K562 (cell line): ENCODE measurements at regions not wholly inside any gene's neighbourhood (a gene's known extent, or its start where the extent isn't known, plus 50 kb on each side); places are given as distances from the start of the nearest gene placed in this dataset.

ENCODE experiments used
- CREB1 ChIP-seq, 2 experiments: sonication (generic) in 1 of 2; formaldehyde crosslinking in 1 of 2; IDR thresholded peaks; 2 replicates each; pipeline versions ENCODE4 v1.6.1 to v1.8.0; 2012 to 2022; ENCODE audit warnings: inconsistent platforms in 1 of 2, mild to moderate bottlenecking in 1 of 2, missing genetic modification reagents in 1 of 2, moderate library complexity in 1 of 2
- FOXK1 ChIP-seq: sonication (generic); formaldehyde crosslinking; IDR thresholded peaks from 2 replicates; pipeline ENCODE4 v1.8.0; 2022; ENCODE audit warnings: missing genetic modification reagents, mild to moderate bottlenecking, borderline replicate concordance
- SMC3 ChIP-seq: conservative IDR thresholded peaks from 2 replicates; pipeline ENCODE4 v1.6.1; 2011; ENCODE audit warnings: low read depth, low read length, improper control_type of control experiment; ENCODE audit not compliant: insufficient read depth
- ZBTB17 ChIP-seq: fragments of 450-650 bp; formaldehyde crosslinking; IDR thresholded peaks from 2 replicates; pipeline ENCODE4 v1.4.0; 2020; ENCODE audit warnings: mild to moderate bottlenecking
- ZBTB7A ChIP-seq: IDR thresholded peaks from 2 replicates; pipeline ENCODE4 v1.6.1; 2011; ENCODE audit warnings: low read depth, mild to moderate bottlenecking, low read length, moderate library complexity, borderline replicate concordance; ENCODE audit not compliant: control insufficient read depth
- ZNF124 ChIP-seq: sonication (generic); formaldehyde crosslinking; IDR thresholded peaks from 2 replicates; pipeline ENCODE4 v1.8.1; 2022; ENCODE audit warnings: missing genetic modification reagents
- ZNF707 ChIP-seq: fragments of 250-450 bp; sonication (Bioruptor Pico); conservative IDR thresholded peaks from 2 replicates; pipeline ENCODE4 v1.8.0; 2022; ENCODE audit warnings: inconsistent platforms, mild to moderate bottlenecking, moderate library complexity
- ZSCAN29 ChIP-seq: fragments of 450-650 bp; IDR thresholded peaks from 2 replicates; pipeline ENCODE4 v1.6.1; 2017
- TF ChIP-seq, protein P1 (sequence below): sonication (generic); formaldehyde crosslinking; IDR thresholded peaks from 2 replicates; pipeline ENCODE4 v1.8.1; 2023; ENCODE audit warnings: mild to moderate bottlenecking, missing genetic modification reagents
- TF ChIP-seq, protein P2 (sequence below): sonication (generic); formaldehyde crosslinking; IDR thresholded peaks from 2 replicates; pipeline ENCODE4 v1.8.0; 2022; ENCODE audit warnings: mild to moderate bottlenecking, missing genetic modification reagents
- TF ChIP-seq, protein P3 (sequence below), 3 experiments: IDR thresholded peaks in 2 of 3; conservative IDR thresholded peaks in 1 of 3; 2 replicates each; pipeline ENCODE4 v1.5.1; 2011 to 2012; ENCODE audit warnings: low read length in 3 of 3, mild to moderate bottlenecking in 3 of 3, control low read depth in 2 of 3, improper control_type of control experiment in 1 of 3, inconsistent platforms in 1 of 3, low read depth in 1 of 3, mixed read lengths in 1 of 3, moderate library complexity in 1 of 3; ENCODE audit not compliant: insufficient read depth in 2 of 3
- TF ChIP-seq, protein P4 (sequence below): IDR thresholded peaks from 2 replicates; pipeline ENCODE4 v1.6.1; 2016; ENCODE audit warnings: missing genetic modification characterization, missing compliant biosample characterization
- TF ChIP-seq, protein P5 (sequence below): fragments of 200-600 bp; sonication (generic); IDR thresholded peaks from one replicate; pipeline ENCODE4 v1.6.1; 2012; ENCODE audit warnings: mild to moderate bottlenecking, low read depth, low read length, inconsistent platforms

GRCh38 chr2:176709149-176709951 is 440.1 kb downstream of the MTX2 start:
- TF ChIP-seq ZSCAN29 (no peak), SMC3 (no peak), ZBTB17 (CRISPR knock-in tag) (no peak), ZNF124 (CRISPR knock-in tag) (no peak), FOXK1 (CRISPR knock-in tag) (no peak), ZBTB7A (no peak), CREB1 (IDR thresholded peaks at IDR 0.05) (no peak), CREB1 (CRISPR knock-in tag; IDR thresholded peaks at IDR 0.05) (no peak), ZNF707 (CRISPR knock-in tag) (no peak)
- TF ChIP-seq, protein P1, sequence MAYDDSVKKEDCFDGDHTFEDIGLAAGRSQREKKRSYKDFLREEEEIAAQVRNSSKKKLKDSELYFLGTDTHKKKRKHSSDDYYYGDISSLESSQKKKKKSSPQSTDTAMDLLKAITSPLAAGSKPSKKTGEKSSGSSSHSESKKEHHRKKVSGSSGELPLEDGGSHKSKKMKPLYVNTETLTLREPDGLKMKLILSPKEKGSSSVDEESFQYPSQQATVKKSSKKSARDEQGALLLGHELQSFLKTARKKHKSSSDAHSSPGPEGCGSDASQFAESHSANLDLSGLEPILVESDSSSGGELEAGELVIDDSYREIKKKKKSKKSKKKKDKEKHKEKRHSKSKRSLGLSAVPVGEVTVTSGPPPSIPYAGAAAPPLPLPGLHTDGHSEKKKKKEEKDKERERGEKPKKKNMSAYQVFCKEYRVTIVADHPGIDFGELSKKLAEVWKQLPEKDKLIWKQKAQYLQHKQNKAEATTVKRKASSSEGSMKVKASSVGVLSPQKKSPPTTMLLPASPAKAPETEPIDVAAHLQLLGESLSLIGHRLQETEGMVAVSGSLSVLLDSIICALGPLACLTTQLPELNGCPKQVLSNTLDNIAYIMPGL (CRISPR knock-in tag) = no peak
- TF ChIP-seq, protein P2, sequence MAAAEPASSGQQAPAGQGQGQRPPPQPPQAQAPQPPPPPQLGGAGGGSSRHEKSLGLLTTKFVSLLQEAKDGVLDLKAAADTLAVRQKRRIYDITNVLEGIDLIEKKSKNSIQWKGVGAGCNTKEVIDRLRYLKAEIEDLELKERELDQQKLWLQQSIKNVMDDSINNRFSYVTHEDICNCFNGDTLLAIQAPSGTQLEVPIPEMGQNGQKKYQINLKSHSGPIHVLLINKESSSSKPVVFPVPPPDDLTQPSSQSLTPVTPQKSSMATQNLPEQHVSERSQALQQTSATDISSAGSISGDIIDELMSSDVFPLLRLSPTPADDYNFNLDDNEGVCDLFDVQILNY (CRISPR knock-in tag) = no peak
- TF ChIP-seq, protein P3, sequence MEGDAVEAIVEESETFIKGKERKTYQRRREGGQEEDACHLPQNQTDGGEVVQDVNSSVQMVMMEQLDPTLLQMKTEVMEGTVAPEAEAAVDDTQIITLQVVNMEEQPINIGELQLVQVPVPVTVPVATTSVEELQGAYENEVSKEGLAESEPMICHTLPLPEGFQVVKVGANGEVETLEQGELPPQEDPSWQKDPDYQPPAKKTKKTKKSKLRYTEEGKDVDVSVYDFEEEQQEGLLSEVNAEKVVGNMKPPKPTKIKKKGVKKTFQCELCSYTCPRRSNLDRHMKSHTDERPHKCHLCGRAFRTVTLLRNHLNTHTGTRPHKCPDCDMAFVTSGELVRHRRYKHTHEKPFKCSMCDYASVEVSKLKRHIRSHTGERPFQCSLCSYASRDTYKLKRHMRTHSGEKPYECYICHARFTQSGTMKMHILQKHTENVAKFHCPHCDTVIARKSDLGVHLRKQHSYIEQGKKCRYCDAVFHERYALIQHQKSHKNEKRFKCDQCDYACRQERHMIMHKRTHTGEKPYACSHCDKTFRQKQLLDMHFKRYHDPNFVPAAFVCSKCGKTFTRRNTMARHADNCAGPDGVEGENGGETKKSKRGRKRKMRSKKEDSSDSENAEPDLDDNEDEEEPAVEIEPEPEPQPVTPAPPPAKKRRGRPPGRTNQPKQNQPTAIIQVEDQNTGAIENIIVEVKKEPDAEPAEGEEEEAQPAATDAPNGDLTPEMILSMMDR (IDR thresholded peaks at IDR 0.05 in 2 of 3, conservative IDR thresholded peaks at IDR 0.05 in 1 of 3; ENCODE audit: insufficient read depth in 2 of 3, low read depth in 1 of 3, low read length in 3 of 3) = no peak
- TF ChIP-seq, protein P4, sequence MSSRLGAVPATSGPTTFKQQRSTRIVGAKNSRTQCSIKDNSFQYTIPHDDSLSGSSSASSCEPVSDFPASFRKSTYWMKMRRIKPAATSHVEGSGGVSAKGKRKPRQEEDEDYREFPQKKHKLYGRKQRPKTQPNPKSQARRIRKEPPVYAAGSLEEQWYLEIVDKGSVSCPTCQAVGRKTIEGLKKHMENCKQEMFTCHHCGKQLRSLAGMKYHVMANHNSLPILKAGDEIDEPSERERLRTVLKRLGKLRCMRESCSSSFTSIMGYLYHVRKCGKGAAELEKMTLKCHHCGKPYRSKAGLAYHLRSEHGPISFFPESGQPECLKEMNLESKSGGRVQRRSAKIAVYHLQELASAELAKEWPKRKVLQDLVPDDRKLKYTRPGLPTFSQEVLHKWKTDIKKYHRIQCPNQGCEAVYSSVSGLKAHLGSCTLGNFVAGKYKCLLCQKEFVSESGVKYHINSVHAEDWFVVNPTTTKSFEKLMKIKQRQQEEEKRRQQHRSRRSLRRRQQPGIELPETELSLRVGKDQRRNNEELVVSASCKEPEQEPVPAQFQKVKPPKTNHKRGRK = no peak
- TF ChIP-seq, protein P5, sequence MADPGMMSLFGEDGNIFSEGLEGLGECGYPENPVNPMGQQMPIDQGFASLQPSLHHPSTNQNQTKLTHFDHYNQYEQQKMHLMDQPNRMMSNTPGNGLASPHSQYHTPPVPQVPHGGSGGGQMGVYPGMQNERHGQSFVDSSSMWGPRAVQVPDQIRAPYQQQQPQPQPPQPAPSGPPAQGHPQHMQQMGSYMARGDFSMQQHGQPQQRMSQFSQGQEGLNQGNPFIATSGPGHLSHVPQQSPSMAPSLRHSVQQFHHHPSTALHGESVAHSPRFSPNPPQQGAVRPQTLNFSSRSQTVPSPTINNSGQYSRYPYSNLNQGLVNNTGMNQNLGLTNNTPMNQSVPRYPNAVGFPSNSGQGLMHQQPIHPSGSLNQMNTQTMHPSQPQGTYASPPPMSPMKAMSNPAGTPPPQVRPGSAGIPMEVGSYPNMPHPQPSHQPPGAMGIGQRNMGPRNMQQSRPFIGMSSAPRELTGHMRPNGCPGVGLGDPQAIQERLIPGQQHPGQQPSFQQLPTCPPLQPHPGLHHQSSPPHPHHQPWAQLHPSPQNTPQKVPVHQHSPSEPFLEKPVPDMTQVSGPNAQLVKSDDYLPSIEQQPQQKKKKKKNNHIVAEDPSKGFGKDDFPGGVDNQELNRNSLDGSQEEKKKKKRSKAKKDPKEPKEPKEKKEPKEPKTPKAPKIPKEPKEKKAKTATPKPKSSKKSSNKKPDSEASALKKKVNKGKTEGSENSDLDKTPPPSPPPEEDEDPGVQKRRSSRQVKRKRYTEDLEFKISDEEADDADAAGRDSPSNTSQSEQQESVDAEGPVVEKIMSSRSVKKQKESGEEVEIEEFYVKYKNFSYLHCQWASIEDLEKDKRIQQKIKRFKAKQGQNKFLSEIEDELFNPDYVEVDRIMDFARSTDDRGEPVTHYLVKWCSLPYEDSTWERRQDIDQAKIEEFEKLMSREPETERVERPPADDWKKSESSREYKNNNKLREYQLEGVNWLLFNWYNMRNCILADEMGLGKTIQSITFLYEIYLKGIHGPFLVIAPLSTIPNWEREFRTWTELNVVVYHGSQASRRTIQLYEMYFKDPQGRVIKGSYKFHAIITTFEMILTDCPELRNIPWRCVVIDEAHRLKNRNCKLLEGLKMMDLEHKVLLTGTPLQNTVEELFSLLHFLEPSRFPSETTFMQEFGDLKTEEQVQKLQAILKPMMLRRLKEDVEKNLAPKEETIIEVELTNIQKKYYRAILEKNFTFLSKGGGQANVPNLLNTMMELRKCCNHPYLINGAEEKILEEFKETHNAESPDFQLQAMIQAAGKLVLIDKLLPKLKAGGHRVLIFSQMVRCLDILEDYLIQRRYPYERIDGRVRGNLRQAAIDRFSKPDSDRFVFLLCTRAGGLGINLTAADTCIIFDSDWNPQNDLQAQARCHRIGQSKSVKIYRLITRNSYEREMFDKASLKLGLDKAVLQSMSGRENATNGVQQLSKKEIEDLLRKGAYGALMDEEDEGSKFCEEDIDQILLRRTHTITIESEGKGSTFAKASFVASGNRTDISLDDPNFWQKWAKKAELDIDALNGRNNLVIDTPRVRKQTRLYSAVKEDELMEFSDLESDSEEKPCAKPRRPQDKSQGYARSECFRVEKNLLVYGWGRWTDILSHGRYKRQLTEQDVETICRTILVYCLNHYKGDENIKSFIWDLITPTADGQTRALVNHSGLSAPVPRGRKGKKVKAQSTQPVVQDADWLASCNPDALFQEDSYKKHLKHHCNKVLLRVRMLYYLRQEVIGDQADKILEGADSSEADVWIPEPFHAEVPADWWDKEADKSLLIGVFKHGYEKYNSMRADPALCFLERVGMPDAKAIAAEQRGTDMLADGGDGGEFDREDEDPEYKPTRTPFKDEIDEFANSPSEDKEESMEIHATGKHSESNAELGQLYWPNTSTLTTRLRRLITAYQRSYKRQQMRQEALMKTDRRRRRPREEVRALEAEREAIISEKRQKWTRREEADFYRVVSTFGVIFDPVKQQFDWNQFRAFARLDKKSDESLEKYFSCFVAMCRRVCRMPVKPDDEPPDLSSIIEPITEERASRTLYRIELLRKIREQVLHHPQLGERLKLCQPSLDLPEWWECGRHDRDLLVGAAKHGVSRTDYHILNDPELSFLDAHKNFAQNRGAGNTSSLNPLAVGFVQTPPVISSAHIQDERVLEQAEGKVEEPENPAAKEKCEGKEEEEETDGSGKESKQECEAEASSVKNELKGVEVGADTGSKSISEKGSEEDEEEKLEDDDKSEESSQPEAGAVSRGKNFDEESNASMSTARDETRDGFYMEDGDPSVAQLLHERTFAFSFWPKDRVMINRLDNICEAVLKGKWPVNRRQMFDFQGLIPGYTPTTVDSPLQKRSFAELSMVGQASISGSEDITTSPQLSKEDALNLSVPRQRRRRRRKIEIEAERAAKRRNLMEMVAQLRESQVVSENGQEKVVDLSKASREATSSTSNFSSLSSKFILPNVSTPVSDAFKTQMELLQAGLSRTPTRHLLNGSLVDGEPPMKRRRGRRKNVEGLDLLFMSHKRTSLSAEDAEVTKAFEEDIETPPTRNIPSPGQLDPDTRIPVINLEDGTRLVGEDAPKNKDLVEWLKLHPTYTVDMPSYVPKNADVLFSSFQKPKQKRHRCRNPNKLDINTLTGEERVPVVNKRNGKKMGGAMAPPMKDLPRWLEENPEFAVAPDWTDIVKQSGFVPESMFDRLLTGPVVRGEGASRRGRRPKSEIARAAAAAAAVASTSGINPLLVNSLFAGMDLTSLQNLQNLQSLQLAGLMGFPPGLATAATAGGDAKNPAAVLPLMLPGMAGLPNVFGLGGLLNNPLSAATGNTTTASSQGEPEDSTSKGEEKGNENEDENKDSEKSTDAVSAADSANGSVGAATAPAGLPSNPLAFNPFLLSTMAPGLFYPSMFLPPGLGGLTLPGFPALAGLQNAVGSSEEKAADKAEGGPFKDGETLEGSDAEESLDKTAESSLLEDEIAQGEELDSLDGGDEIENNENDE = no peak
